ENCODE measurements at regions not wholly inside any gene's neighbourhood (a gene's known extent, or its start where the extent isn't known, plus 50 kb on each side); places are given as distances from the start of the nearest gene placed in this dataset.

DNA sequence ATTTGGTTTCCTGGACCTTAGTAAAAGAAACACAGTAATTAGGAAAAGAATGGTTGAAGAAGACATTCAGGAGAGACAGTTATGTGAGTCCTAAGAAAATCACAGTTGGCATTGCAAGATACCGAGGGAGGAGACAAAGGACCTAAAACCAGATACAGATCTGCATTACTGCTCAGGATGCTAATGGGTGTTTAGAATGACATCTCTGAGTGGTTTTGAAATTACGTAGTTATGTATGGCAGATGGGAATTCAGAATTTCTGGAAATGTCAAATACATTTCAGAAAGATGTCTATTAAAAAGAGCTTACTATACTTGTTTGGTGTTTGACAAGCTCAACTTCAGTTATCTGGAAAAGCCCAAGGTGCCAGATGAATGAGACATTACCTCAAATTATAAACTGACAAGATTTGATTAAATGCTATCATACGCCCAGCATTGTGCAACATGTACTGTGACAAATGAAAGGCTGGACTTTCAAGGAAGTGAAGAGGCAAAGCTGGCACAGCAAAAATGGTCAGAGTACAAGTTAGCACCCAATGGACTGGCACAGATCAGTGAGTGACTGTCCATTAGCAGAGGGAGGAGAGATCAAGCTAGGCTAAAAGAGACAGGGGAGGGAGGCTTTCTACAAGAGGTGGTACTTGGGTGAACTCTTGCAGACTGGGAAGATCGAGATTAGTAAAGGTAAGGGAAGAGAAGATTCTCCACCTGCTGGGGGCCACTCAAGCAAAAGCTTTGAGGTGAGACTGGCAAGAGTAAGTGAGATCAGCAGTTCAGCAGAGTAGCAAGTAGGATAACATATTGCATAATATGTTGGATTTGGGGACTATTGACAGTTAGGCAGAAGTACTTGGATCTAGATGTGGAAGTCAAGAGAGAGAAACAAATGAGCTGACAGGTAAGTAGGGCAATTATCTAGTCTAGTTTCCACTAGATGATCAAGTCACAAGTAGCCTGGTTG is 168.9 kb downstream of the CYRIA start:
- Mint-ChIP-seq H3K27ac (no peak overlapping the region), H3K4me1 (no peaks in the 10 kb centered on the region; a peak in 1 of 4 replicates), H3K36me3 (ENCODE audit: insufficient read depth in 1 of 3, low read depth in 3 of 3) (no peaks in the 10 kb centered on the region), H3K9me3 (no peaks in the 10 kb centered on the region; a peak in 1 of 5 replicates), H3K27me3 (ENCODE audit: low read depth) (no peaks in the 10 kb centered on the region), H3K4me3 (no peak overlapping the region)
- H3K4me2 ChIP-seq (ENCODE audit: insufficient read depth, insufficient read length, low read length), result no peak overlapping the region
- H3K18ac ChIP-seq (ENCODE audit: insufficient read length, low read depth, low read length), result no peak overlapping the region
- no peak overlapping the region for H2BK20ac ChIP-seq (ENCODE audit: low read depth, low read length, poor library complexity, severe bottlenecking)
- no peaks in the 10 kb centered on the region for H3K27me3 ChIP-seq (ENCODE audit: insufficient read depth, low read length)
- no peak for DNase-seq
- no peak overlapping the region for H3K14ac ChIP-seq (ENCODE audit: insufficient read depth, low read length)
- H3K4me1 ChIP-seq (ENCODE audit: insufficient read depth, low read length), result no peaks in the 10 kb centered on the region
- H2BK5ac ChIP-seq (ENCODE audit: insufficient read length, low read length), result no peak overlapping the region
- no peak overlapping the region for H2AFZ ChIP-seq (ENCODE audit: low read length)
- no peak overlapping the region for H3K27ac ChIP-seq (ENCODE audit: insufficient read length, low read depth, low read length)
- H4K5ac ChIP-seq (ENCODE audit: insufficient read length, low read depth, low read length), result no peak overlapping the region
- no peak overlapping the region for H3K9ac ChIP-seq (ENCODE audit: extremely low read depth, insufficient read length, low read length)
- H4K91ac ChIP-seq (ENCODE audit: insufficient read length, low read depth, low read length), result no peak overlapping the region
- H3T11ph ChIP-seq (ENCODE audit: low read length), result no peak overlapping the region
- no peaks in the 10 kb centered on the region for H4K20me1 ChIP-seq (ENCODE audit: control insufficient read depth, insufficient read depth, insufficient read length)
- no peak overlapping the region for H2BK120ac ChIP-seq (ENCODE audit: low read depth, low read length, poor library complexity, severe bottlenecking)
- H3K56ac ChIP-seq (ENCODE audit: insufficient read length, low read depth, low read length), result no peak overlapping the region
- H3K23ac ChIP-seq (ENCODE audit: insufficient read length, low read depth, low read length), result no peak overlapping the region
- no CpG with 5 or more reads among the region's 4 CpGs for WGBS (ENCODE audit: extremely low coverage, insufficient read length, low lambda C conversion rate)
- H3K79me2 ChIP-seq (ENCODE audit: insufficient read depth, low read length), result no peaks in the 10 kb centered on the region
- TF ChIP-seq, protein P1, sequence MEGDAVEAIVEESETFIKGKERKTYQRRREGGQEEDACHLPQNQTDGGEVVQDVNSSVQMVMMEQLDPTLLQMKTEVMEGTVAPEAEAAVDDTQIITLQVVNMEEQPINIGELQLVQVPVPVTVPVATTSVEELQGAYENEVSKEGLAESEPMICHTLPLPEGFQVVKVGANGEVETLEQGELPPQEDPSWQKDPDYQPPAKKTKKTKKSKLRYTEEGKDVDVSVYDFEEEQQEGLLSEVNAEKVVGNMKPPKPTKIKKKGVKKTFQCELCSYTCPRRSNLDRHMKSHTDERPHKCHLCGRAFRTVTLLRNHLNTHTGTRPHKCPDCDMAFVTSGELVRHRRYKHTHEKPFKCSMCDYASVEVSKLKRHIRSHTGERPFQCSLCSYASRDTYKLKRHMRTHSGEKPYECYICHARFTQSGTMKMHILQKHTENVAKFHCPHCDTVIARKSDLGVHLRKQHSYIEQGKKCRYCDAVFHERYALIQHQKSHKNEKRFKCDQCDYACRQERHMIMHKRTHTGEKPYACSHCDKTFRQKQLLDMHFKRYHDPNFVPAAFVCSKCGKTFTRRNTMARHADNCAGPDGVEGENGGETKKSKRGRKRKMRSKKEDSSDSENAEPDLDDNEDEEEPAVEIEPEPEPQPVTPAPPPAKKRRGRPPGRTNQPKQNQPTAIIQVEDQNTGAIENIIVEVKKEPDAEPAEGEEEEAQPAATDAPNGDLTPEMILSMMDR (conservative IDR thresholded peaks at IDR 0.05), result no peak
- no peaks in the 10 kb centered on the region for H3K9me3 ChIP-seq (ENCODE audit: control insufficient read depth, low read depth, low read length)
- no peak overlapping the region for H2AK5ac ChIP-seq (ENCODE audit: insufficient read length, low read length)
- no peak overlapping the region for H2BK12ac ChIP-seq (ENCODE audit: insufficient read length, low read depth, low read length)
- 0 out of 2 replicates have a peak overlapping the region, but pooled peaks have one; percentile 40 for H2BK15ac ChIP-seq (ENCODE audit: low read depth, low read length)
- H4K8ac ChIP-seq (replicated peaks; ENCODE audit: insufficient read length, low read depth, low read length), result no peak overlapping the region
- H3K4ac ChIP-seq (ENCODE audit: low read depth, low read length), result no peak overlapping the region
- no peaks in the 10 kb centered on the region for H3K23me2 ChIP-seq (ENCODE audit: insufficient read length, low read depth, low read length, poor library complexity, severe bottlenecking)
- no peaks in the 10 kb centered on the region for H3K79me1 ChIP-seq (ENCODE audit: insufficient read depth, low read depth, low read length, poor library complexity, severe bottlenecking)

Measured in H9 (cell line).